ENCODE measurements at regions not wholly inside any gene's neighbourhood (a gene's known extent, or its start where the extent isn't known, plus 50 kb on each side); places are given as distances from the start of the nearest gene placed in this dataset.

DNA sequence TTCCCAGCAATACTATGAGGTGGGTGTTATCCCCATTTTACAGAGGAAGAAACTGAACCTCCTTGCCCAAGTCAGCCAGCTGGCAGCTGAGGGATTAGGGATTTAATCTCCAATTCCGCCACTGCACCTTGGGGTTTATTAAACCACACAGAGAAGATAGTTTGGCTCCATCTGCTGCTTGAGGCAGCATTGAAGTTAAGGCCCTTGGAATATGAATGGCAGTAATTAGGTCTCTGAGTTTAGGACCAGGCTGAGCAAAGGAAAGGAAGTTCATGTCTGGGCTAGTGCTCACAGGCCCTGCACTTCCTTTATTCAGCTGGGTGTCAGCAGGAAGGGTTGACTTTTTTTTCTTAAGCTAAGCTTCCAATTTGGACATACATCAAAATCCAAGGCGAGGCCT is 86.9 kb upstream of the GDNF start:
- DNase-seq (ENCODE audit: unreplicated experiment) = peak; percentile 14
- no peaks in the 10 kb centered on the region for H3K27me3 Mint-ChIP-seq (ENCODE audit: insufficient read depth, unreplicated experiment)

DNA sequence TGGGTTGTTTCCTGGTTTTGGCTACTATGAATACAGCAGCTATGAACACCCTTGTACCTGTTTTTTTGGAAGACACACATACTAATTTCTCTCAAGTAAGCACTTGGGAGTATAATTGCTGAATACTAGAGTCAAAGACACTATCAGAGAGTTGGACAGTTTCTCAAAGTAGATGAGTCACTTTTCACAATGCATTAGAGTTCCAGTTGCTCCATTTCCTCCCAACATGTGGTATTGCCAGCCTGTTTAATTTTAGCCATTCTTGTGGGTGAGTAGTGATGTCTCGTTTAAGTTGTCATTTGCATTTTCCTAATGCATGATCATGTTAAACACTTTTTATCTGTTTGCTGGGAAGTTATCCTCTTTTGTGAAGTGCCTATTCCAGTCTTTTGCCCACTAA is 81.6 kb upstream of the GDNF start:
- DNase-seq (ENCODE audit: unreplicated experiment) = peak; percentile 29
- no peaks in the 10 kb centered on the region for H3K9me3 Mint-ChIP-seq (ENCODE audit: unreplicated experiment)
- no peaks in the 10 kb centered on the region for H3K27me3 Mint-ChIP-seq (ENCODE audit: insufficient read depth, unreplicated experiment)
- no peak overlapping the region for H3K4me3 Mint-ChIP-seq (ENCODE audit: unreplicated experiment)
- no TSS peak for BruUV-seq (replicated peaks)
- POLR2A ChIA-PET = no interaction called here
- no peaks in the 10 kb centered on the region for H3K36me3 Mint-ChIP-seq (ENCODE audit: insufficient read depth, unreplicated experiment)
- no peak overlapping the region for H3K27ac Mint-ChIP-seq (ENCODE audit: low read depth, unreplicated experiment)
- CTCF ChIA-PET = interaction anchor here (0.6 kb wide), 1 partner anchor 57 kb away, joined by 3 read pairs; no protein-coding TSS in a partner anchor
- TF ChIP-seq, protein P1, sequence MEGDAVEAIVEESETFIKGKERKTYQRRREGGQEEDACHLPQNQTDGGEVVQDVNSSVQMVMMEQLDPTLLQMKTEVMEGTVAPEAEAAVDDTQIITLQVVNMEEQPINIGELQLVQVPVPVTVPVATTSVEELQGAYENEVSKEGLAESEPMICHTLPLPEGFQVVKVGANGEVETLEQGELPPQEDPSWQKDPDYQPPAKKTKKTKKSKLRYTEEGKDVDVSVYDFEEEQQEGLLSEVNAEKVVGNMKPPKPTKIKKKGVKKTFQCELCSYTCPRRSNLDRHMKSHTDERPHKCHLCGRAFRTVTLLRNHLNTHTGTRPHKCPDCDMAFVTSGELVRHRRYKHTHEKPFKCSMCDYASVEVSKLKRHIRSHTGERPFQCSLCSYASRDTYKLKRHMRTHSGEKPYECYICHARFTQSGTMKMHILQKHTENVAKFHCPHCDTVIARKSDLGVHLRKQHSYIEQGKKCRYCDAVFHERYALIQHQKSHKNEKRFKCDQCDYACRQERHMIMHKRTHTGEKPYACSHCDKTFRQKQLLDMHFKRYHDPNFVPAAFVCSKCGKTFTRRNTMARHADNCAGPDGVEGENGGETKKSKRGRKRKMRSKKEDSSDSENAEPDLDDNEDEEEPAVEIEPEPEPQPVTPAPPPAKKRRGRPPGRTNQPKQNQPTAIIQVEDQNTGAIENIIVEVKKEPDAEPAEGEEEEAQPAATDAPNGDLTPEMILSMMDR (IDR thresholded peaks at IDR 0.05; ENCODE audit: unreplicated experiment) = no peak
- no peaks in the 10 kb centered on the region for H3K4me1 Mint-ChIP-seq (ENCODE audit: insufficient read depth, unreplicated experiment)
- intact Hi-C loops (cut with micrococcal nuclease) = no loop called here

More for the DNA sequence above, 86.9 kb upstream of the GDNF start:
- Mint-ChIP-seq H3K9me3 (ENCODE audit: unreplicated experiment) (no peaks in the 10 kb centered on the region), H3K27ac (ENCODE audit: low read depth, unreplicated experiment) (no peak overlapping the region), H3K4me1 (ENCODE audit: insufficient read depth, unreplicated experiment) (no peaks in the 10 kb centered on the region), H3K36me3 (ENCODE audit: insufficient read depth, unreplicated experiment) (no peaks in the 10 kb centered on the region), H3K4me3 (ENCODE audit: unreplicated experiment) (no peak overlapping the region)
- intact Hi-C loops (cut with micrococcal nuclease) = loop anchor here (5.0 kb wide), 1 partner anchor 266 kb away; no protein-coding TSS in a partner anchor
- BruUV-seq (replicated peaks) = no TSS peak
- POLR2A ChIA-PET = interaction anchor here (0.5 kb wide), 1 partner anchor 143 kb away, joined by 3 read pairs; no protein-coding TSS in a partner anchor
- CTCF ChIA-PET = interaction anchor here (0.6 to 1.0 kb wide), 7 partner anchors 9 to 1130 kb away, joined by 3 to 7 read pairs (median 3); no protein-coding TSS in a partner anchor
- TF ChIP-seq, protein P1 (IDR thresholded peaks at IDR 0.05; ENCODE audit: unreplicated experiment) = no peak

DNA sequence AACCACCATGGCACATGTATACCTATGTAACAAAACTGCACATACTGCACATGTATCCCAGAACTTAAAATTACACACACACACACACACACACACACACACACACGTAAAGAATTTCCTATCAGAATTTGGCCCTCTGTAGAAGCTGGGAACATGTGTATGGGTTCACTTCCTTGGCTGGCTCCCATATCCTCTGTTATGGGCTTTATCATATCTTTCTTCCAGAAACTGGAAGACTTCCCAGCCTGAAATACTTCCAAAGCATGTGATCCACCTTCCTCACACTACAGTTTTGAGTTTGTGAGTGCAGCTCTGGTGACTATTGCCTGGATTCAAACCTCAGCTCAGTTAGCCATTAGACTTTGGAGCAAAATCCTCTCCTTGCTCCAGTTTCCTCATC is 78.6 kb upstream of the GDNF start:
- TF ChIP-seq, protein P1 (IDR thresholded peaks at IDR 0.05; ENCODE audit: unreplicated experiment) = no peak
- no peak overlapping the region for H3K27ac Mint-ChIP-seq (ENCODE audit: low read depth, unreplicated experiment)
- no peak for DNase-seq (ENCODE audit: unreplicated experiment)
- ChIA-PET CTCF (interaction anchor here (0.6 to 2.1 kb wide), 5 partner anchors 8 to 885 kb away, joined by 3 to 7 read pairs (median 3); no protein-coding TSS in a partner anchor), POLR2A (interaction anchor here (0.7 kb wide), 3 partner anchors 24 to 89 kb away, joined by 3 to 4 read pairs (median 3); no protein-coding TSS in a partner anchor)
- no peaks in the 10 kb centered on the region for H3K9me3 Mint-ChIP-seq (ENCODE audit: unreplicated experiment)
- no peaks in the 10 kb centered on the region for H3K4me1 Mint-ChIP-seq (ENCODE audit: insufficient read depth, unreplicated experiment)
- no peaks in the 10 kb centered on the region for H3K36me3 Mint-ChIP-seq (ENCODE audit: insufficient read depth, unreplicated experiment)
- BruUV-seq (replicated peaks) = no TSS peak
- H3K27me3 Mint-ChIP-seq (ENCODE audit: insufficient read depth, unreplicated experiment) = no peaks in the 10 kb centered on the region
- intact Hi-C loops (cut with micrococcal nuclease) = no loop called here
- H3K4me3 Mint-ChIP-seq (ENCODE audit: unreplicated experiment) = no peak overlapping the region

DNA sequence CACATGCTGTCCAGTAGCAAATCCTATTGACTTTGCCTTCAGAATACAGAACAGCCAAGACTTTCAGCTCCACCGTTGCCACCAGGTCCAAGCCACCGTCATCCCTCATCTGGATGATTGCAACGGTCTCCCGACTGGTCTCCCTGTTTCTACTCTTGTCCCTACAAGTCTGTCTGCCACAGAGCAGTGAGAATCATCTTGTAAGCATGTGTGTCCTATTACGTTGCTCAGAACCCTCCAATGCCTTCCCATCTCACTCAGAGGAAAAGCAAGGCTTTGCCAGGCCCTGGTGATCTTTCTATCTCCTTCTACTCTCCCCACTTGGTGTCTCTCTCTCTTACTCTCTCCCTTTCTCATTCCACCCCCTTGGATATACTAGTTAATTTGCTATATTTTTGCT is 76.7 kb upstream of the GDNF start:
- H3K9me3 Mint-ChIP-seq (ENCODE audit: unreplicated experiment) = no peaks in the 10 kb centered on the region
- no peak for DNase-seq (ENCODE audit: unreplicated experiment)
- H3K27ac Mint-ChIP-seq (ENCODE audit: low read depth, unreplicated experiment) = no peak overlapping the region
- H3K36me3 Mint-ChIP-seq (ENCODE audit: insufficient read depth, unreplicated experiment) = no peaks in the 10 kb centered on the region
- intact Hi-C loops (cut with micrococcal nuclease) = no loop called here
- H3K4me3 Mint-ChIP-seq (ENCODE audit: unreplicated experiment) = no peak overlapping the region
- ChIA-PET CTCF (interaction anchor here (0.6 to 2.1 kb wide), 2 partner anchors 10 to 566 kb away, joined by 4 to 7 read pairs; no protein-coding TSS in a partner anchor), POLR2A (no interaction called here)
- H3K4me1 Mint-ChIP-seq (ENCODE audit: insufficient read depth, unreplicated experiment) = no peaks in the 10 kb centered on the region
- BruUV-seq (replicated peaks) = no TSS peak
- no peaks in the 10 kb centered on the region for H3K27me3 Mint-ChIP-seq (ENCODE audit: insufficient read depth, unreplicated experiment)
- TF ChIP-seq, protein P1 (IDR thresholded peaks at IDR 0.05; ENCODE audit: unreplicated experiment) = no peak
